IPS-20b (cell line): ENCODE measurements at regions not wholly inside any gene's neighbourhood (a gene's known extent, or its start where the extent isn't known, plus 50 kb on each side); places are given as distances from the start of the nearest gene placed in this dataset.

Source experiments
- H3K27ac ChIP-seq: one replicate; pipeline ENCODE4 v1.5.1; 2013; ENCODE audit warnings: low read length
- H3K27me3 ChIP-seq: 2 replicates; pipeline ENCODE4 v1.6.1; 2013; ENCODE audit warnings: mild to moderate bottlenecking, low read length, inconsistent platforms; ENCODE audit not compliant: insufficient read depth
- H3K36me3 ChIP-seq: 2 replicates; pipeline ENCODE4 v1.6.1; 2013; ENCODE audit warnings: low read depth, mild to moderate bottlenecking, inconsistent platforms, low read length, moderate library complexity; ENCODE audit not compliant: insufficient read depth
- H3K4me1 ChIP-seq: 2 replicates; pipeline ENCODE4 v1.6.1; 2013; ENCODE audit warnings: mild to moderate bottlenecking, control low read depth, inconsistent platforms, low read length, moderate library complexity; ENCODE audit not compliant: insufficient read depth
- H3K4me3 ChIP-seq: 2 replicates; pipeline ENCODE4 v1.5.1; 2013; ENCODE audit warnings: mild to moderate bottlenecking, low read length, inconsistent platforms
- H3K9ac ChIP-seq: 2 replicates; pipeline ENCODE4 v1.6.1; 2013; ENCODE audit warnings: low read depth, mild to moderate bottlenecking, inconsistent platforms, low read length, moderate library complexity
- H3K9me3 ChIP-seq: 2 replicates; pipeline ENCODE4 v1.6.1; 2013; ENCODE audit warnings: mild to moderate bottlenecking, low read depth, low read length, inconsistent platforms; ENCODE audit not compliant: insufficient read depth

- Histone ChIP-seq H3K36me3 (no peaks in the 10 kb centered on the region), H3K9ac (no peak overlapping the region)
Observed at GRCh38 chr7:131890176-131890575, 333.7 kb upstream of the PODXL start.

GRCh38 chr7:131889572-131890150 is 333.2 kb upstream of the PODXL start:
- H3K27me3 ChIP-seq: peaks cover 69% of the 10 kb centered on the region; the same call in 1 of the 2 replicates
- H3K36me3 ChIP-seq: no peaks in the 10 kb centered on the region
- no peaks in the 10 kb centered on the region; the same call in 1 of the 2 replicates for H3K4me1 ChIP-seq
- H3K27ac ChIP-seq: no peak overlapping the region
- no peak overlapping the region for H3K9ac ChIP-seq
- peaks cover 10% of the 10 kb centered on the region for H3K9me3 ChIP-seq
- H3K4me3 ChIP-seq: no peak overlapping the region

More at GRCh38 chr7:131890176-131890575, 333.7 kb upstream of the PODXL start:
- no peak overlapping the region for H3K4me3 ChIP-seq
- H3K4me1 ChIP-seq: peaks cover 3% of the 10 kb centered on the region; the same call in 1 of the 2 replicates
- H3K27me3 ChIP-seq: peaks cover 74% of the 10 kb centered on the region; the same call in 1 of the 2 replicates
- H3K27ac ChIP-seq: no peak overlapping the region
- peaks cover 9% of the 10 kb centered on the region for H3K9me3 ChIP-seq

DNA sequence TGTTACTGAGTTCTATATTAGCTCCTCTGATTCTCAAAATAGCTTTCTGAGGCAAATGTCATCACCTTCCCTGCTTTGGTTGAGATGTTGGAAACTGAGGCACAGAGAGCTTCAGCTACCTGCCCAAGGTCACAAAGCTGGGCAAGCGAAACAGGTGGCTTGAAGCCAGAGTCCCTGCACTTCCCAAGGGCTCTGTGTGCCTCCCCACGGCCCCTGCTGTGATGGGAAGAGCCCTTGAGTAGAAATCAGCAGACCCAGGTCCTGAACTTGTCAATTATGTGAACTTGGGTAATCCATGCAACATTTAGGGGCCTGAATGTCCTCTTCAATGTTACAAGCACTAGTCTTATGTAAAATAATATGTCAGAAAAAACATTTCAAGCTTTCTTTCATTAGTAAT is 327.3 kb upstream of the PODXL start:
- Histone ChIP-seq H3K4me1 (no peaks in the 10 kb centered on the region), H3K9ac (no peak overlapping the region), H3K27ac (no peak overlapping the region), H3K27me3 (peaks cover 17% of the 10 kb centered on the region; the same call in 1 of the 2 replicates), H3K36me3 (no peaks in the 10 kb centered on the region), H3K4me3 (no peak overlapping the region), H3K9me3 (peaks cover 10% of the 10 kb centered on the region)

DNA sequence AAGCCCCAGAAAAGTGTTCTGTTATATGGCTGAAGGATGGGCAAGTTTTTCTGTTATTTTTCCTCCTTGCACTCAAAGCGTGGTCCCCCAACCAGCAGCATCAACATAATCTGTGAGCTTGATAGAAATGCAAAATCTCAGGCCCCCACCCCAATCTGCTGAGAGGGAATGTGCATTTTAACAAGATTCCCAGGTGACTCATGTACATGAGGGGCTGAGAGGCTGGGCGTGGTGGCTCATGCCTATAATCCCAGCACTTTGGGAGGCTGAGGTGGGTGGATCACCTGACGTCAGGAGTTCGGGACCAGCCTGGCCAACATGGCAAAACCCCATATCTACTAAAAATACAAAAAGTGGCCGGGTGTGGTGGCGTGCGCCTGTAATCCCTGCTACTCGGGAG is 326.8 kb upstream of the PODXL start:
- Histone ChIP-seq H3K9ac (no peak overlapping the region), H3K27ac (no peak overlapping the region), H3K9me3 (peaks cover 10% of the 10 kb centered on the region), H3K27me3 (peaks cover 12% of the 10 kb centered on the region; the same call in 1 of the 2 replicates), H3K4me1 (no peaks in the 10 kb centered on the region), H3K36me3 (no peaks in the 10 kb centered on the region), H3K4me3 (no peak overlapping the region)

- H3K4me1 ChIP-seq: no peaks in the 10 kb centered on the region
- no peak overlapping the region for H3K9ac ChIP-seq
- H3K4me3 ChIP-seq: no peak overlapping the region
- peaks cover 10% of the 10 kb centered on the region for H3K9me3 ChIP-seq
- peaks cover 4% of the 10 kb centered on the region; the same call in 1 of the 2 replicates for H3K27me3 ChIP-seq
- H3K36me3 ChIP-seq: no peaks in the 10 kb centered on the region
- no peak overlapping the region for H3K27ac ChIP-seq
Observed at GRCh38 chr7:131882321-131882720, 325.9 kb upstream of the PODXL start.

- H3K27ac ChIP-seq: no peak overlapping the region
- no peaks in the 10 kb centered on the region; the same call in 1 of the 2 replicates for H3K27me3 ChIP-seq
- no peaks in the 10 kb centered on the region; the same call in 1 of the 2 replicates for H3K9me3 ChIP-seq
- no peak overlapping the region for H3K4me3 ChIP-seq
- no peaks in the 10 kb centered on the region for H3K4me1 ChIP-seq
- H3K36me3 ChIP-seq: no peaks in the 10 kb centered on the region
- no peak overlapping the region for H3K9ac ChIP-seq
Observed at GRCh38 chr7:131880078-131880477, 323.6 kb upstream of the PODXL start.

- H3K4me1 ChIP-seq: no peaks in the 10 kb centered on the region
- no peaks in the 10 kb centered on the region for H3K36me3 ChIP-seq
- H3K27me3 ChIP-seq: peaks cover 4% of the 10 kb centered on the region; the same call in 1 of the 2 replicates
- no peak overlapping the region for H3K4me3 ChIP-seq
- H3K27ac ChIP-seq: no peak overlapping the region
- no peak overlapping the region for H3K9ac ChIP-seq
- no peaks in the 10 kb centered on the region for H3K9me3 ChIP-seq
Observed at GRCh38 chr7:131879424-131879823, 323.0 kb upstream of the PODXL start.

DNA sequence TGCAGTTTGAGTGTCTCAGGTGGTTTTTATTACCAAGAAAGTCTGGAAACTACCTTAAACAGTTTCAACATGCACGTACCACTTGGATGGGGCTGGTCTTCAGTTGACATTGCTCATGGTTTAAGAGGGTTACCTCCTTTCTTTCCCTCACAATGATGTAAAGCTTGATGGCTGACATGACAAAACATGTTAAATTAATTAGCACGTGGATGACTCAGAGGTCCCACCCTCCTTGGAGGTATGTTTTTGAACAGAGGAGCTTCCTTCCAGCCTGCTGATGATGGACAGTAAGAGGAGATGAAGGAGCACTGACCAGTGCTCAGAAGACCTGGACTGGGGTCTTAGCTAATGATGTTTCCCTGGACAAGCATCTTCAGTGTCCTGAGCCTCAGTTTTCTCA is 322.3 kb upstream of the PODXL start:
- Histone ChIP-seq H3K4me3 (no peak overlapping the region), H3K27ac (no peak overlapping the region), H3K27me3 (peaks cover 10% of the 10 kb centered on the region; the same call in 1 of the 2 replicates), H3K9ac (no peak overlapping the region), H3K9me3 (no peaks in the 10 kb centered on the region), H3K4me1 (no peaks in the 10 kb centered on the region), H3K36me3 (no peaks in the 10 kb centered on the region)

GRCh38 chr7:131873581-131873980 is 317.2 kb upstream of the PODXL start:
- Histone ChIP-seq H3K9ac (no peak overlapping the region), H3K36me3 (no peaks in the 10 kb centered on the region), H3K27ac (no peak overlapping the region), H3K4me3 (no peak overlapping the region), H3K4me1 (no peaks in the 10 kb centered on the region), H3K9me3 (no peaks in the 10 kb centered on the region), H3K27me3 (peaks cover 14% of the 10 kb centered on the region; the same call in 1 of the 2 replicates)

- peaks cover 14% of the 10 kb centered on the region; the same call in 1 of the 2 replicates for H3K27me3 ChIP-seq
- no peaks in the 10 kb centered on the region for H3K4me1 ChIP-seq
- no peak overlapping the region for H3K4me3 ChIP-seq
- H3K9me3 ChIP-seq: no peaks in the 10 kb centered on the region
- H3K36me3 ChIP-seq: no peaks in the 10 kb centered on the region
- no peak overlapping the region for H3K9ac ChIP-seq
- H3K27ac ChIP-seq: no peak overlapping the region
Observed at GRCh38 chr7:131869986-131870385, 313.6 kb upstream of the PODXL start.

GRCh38 chr7:131869169-131869844 is 312.9 kb upstream of the PODXL start:
- H3K4me3 ChIP-seq: no peak overlapping the region
- H3K36me3 ChIP-seq: no peaks in the 10 kb centered on the region
- no peaks in the 10 kb centered on the region for H3K9me3 ChIP-seq
- no peak overlapping the region for H3K9ac ChIP-seq
- no peak overlapping the region for H3K27ac ChIP-seq
- H3K4me1 ChIP-seq: no peaks in the 10 kb centered on the region
- peaks cover 9% of the 10 kb centered on the region; the same call in 1 of the 2 replicates for H3K27me3 ChIP-seq

DNA sequence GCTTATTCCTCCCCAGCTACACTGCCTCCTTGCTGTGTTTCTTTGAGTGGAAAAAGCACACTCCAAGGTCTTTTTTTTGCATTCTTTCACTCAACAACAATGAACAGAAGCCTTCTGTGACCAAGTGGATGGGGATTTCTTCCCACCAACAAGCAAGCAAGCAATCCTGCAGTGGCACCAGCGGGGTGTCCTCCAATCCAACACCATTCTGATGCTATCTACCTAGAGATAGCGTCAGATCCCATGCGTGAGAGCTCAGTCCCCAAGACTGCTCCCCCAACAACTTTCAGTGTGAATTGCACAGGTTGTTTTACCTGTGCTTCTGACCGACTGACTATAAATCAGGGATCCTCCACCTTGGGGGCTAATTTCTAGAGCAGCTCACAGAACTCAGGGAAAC is 311.0 kb upstream of the PODXL start:
- H3K27me3 ChIP-seq: no peaks in the 10 kb centered on the region; the same call in 1 of the 2 replicates
- no peaks in the 10 kb centered on the region for H3K36me3 ChIP-seq
- H3K4me3 ChIP-seq: no peak overlapping the region
- H3K9ac ChIP-seq: no peak overlapping the region
- no peaks in the 10 kb centered on the region for H3K4me1 ChIP-seq
- H3K9me3 ChIP-seq: no peaks in the 10 kb centered on the region
- H3K27ac ChIP-seq: no peak overlapping the region
